ENCODE measurements at regions not wholly inside any gene's neighbourhood (a gene's known extent, or its start where the extent isn't known, plus 50 kb on each side); places are given as distances from the start of the nearest gene placed in this dataset.

- DNase-seq (ENCODE audit: extremely low spot score, unreplicated experiment): no peak
Measured at GRCh38 chr22:25392584-25392983, 171.9 kb upstream of the GRK3 start.

GRCh38 chr22:25393121-25393805, 171.2 kb upstream of the GRK3 start:
- DNase-seq (ENCODE audit: extremely low spot score, unreplicated experiment): no peak
- Mint-ChIP-seq H3K27me3 (no peaks in the 10 kb centered on the region), H3K4me3 (no peak overlapping the region), H3K9me3 (no peaks in the 10 kb centered on the region), H3K36me3 (no peaks in the 10 kb centered on the region), H3K27ac (no peak overlapping the region), H3K4me1 (ENCODE audit: unreplicated experiment) (peaks cover 16% of the 10 kb centered on the region)
- TF ChIP-seq CTCF (conservative IDR thresholded peaks at IDR 0.05): no peak

More at GRCh38 chr22:25392584-25392983, 171.9 kb upstream of the GRK3 start:
- H3K27me3 Mint-ChIP-seq: no peaks in the 10 kb centered on the region
- H3K4me1 Mint-ChIP-seq (ENCODE audit: unreplicated experiment): peaks cover 21% of the 10 kb centered on the region
- H3K9me3 Mint-ChIP-seq: no peaks in the 10 kb centered on the region
- no peak for TF ChIP-seq CTCF (conservative IDR thresholded peaks at IDR 0.05)
- no peaks in the 10 kb centered on the region for H3K36me3 Mint-ChIP-seq
- H3K4me3 Mint-ChIP-seq: no peak overlapping the region
- H3K27ac Mint-ChIP-seq: no peak overlapping the region

GRCh38 chr22:25395468-25395867, 169.0 kb upstream of the GRK3 start:
- DNase-seq (ENCODE audit: extremely low spot score, unreplicated experiment): no peak
- H3K36me3 Mint-ChIP-seq: no peaks in the 10 kb centered on the region
- H3K27ac Mint-ChIP-seq: no peak overlapping the region
- H3K27me3 Mint-ChIP-seq: no peaks in the 10 kb centered on the region
- no peaks in the 10 kb centered on the region for H3K4me1 Mint-ChIP-seq (ENCODE audit: unreplicated experiment)
- H3K4me3 Mint-ChIP-seq: no peak overlapping the region
- no peak for TF ChIP-seq CTCF (conservative IDR thresholded peaks at IDR 0.05)
- H3K9me3 Mint-ChIP-seq: no peaks in the 10 kb centered on the region

GRCh38 chr22:25395915-25396314, 168.6 kb upstream of the GRK3 start:
- H3K9me3 Mint-ChIP-seq: no peaks in the 10 kb centered on the region
- no peaks in the 10 kb centered on the region for H3K36me3 Mint-ChIP-seq
- TF ChIP-seq CTCF (conservative IDR thresholded peaks at IDR 0.05): no peak
- H3K27me3 Mint-ChIP-seq: no peaks in the 10 kb centered on the region
- no peak overlapping the region for H3K4me3 Mint-ChIP-seq
- H3K4me1 Mint-ChIP-seq (ENCODE audit: unreplicated experiment): no peaks in the 10 kb centered on the region
- DNase-seq (ENCODE audit: extremely low spot score, unreplicated experiment): no peak
- no peak overlapping the region for H3K27ac Mint-ChIP-seq

GRCh38 chr22:25396615-25397200, 167.8 kb upstream of the GRK3 start:
- no peak for TF ChIP-seq CTCF (conservative IDR thresholded peaks at IDR 0.05)

More at GRCh38 chr22:25396615-25397200, 167.8 kb upstream of the GRK3 start:
- no peaks in the 10 kb centered on the region for H3K9me3 Mint-ChIP-seq
- DNase-seq (ENCODE audit: extremely low spot score, unreplicated experiment): no peak
- H3K36me3 Mint-ChIP-seq: no peaks in the 10 kb centered on the region
- H3K27me3 Mint-ChIP-seq: no peaks in the 10 kb centered on the region
- peaks cover under 1% of the 10 kb centered on the region for H3K4me1 Mint-ChIP-seq (ENCODE audit: unreplicated experiment)
- no peak overlapping the region for H3K4me3 Mint-ChIP-seq
- no peak overlapping the region for H3K27ac Mint-ChIP-seq
